HepG2 (cell line): ENCODE measurements at regions not wholly inside any gene's neighbourhood (a gene's known extent, or its start where the extent isn't known, plus 50 kb on each side); places are given as distances from the start of the nearest gene placed in this dataset.

ENCODE experiments used
- ATAC-seq: fragments of 200-7000 bp; cut with Tn5 transposase; 3 replicates; pipeline ENCODE4 v1.9.1; 2020; ENCODE audit warnings: mild to moderate bottlenecking, moderate library complexity
- BruUV-seq: library from RNA; stranded (reverse); fragments of 400-500 nt; replicated peaks from 2 replicates; lab custom pipeline; 2021; lab: Mats Ljungman, UMichigan
- CTCF ChIA-PET: fragments of 300-600 bp; formaldehyde crosslinking; extraction: SDS; loops from one replicate; lab custom pipeline; 2021; ENCODE audit warnings: low total read pairs, inconsistent platforms, low intra/inter-chr PET ratio; lab: Yijun Ruan, JAX
- POLR2A ChIA-PET: fragments of 350-600 bp; sonication (Branson Sonifier 250); formaldehyde crosslinking; loops from one replicate; lab custom pipeline; 2020; ENCODE audit warnings: antibody characterized with exemption, inconsistent platforms; lab: Yijun Ruan, JAX
- DNase-seq: peaks from one replicate; pipeline ENCODE4 v3.0.0-alpha.2; 2015; ENCODE audit warnings: low spot score
- FAIRE-seq: peaks from 3 replicates; lab custom pipeline; 2011; peaks lifted over from hg19 to GRCh38; lab: Jason Lieb, UNC
- H2AFZ ChIP-seq: one replicate; pipeline ENCODE4 v1.6.1; 2011; ENCODE audit warnings: low read length, inconsistent platforms
- H3K27ac ChIP-seq: fragments of 300-600 bp; 3 replicates; pipeline ENCODE4 v1.8.0; 2011; ENCODE audit warnings: mixed run types, mild to moderate bottlenecking, mixed read lengths, low read length, inconsistent platforms; ENCODE audit not compliant: insufficient read depth; ENCODE audit errors: extremely low read length
- H3K27me3 ChIP-seq, 2 experiments: fragments of 200-600 bp in 1 of 2; 2 replicates in 1 of 2; 3 replicates in 1 of 2; pipeline versions ENCODE4 v1.6.0 to v1.8.0; 2011; ENCODE audit warnings: low read length in 2 of 2, mild to moderate bottlenecking in 2 of 2, moderate library complexity in 2 of 2, inconsistent platforms in 1 of 2; ENCODE audit not compliant: insufficient read depth in 2 of 2, control insufficient read depth in 1 of 2
- H3K36me3 ChIP-seq, 2 experiments: fragments of 200-600 bp in 1 of 2; replicated peaks in 1 of 2; 2 replicates in 1 of 2; 3 replicates in 1 of 2; pipeline versions ENCODE4 v1.5.1 to v1.8.0; 2011; ENCODE audit warnings: low read length in 2 of 2, inconsistent platforms in 1 of 2; ENCODE audit not compliant: insufficient read depth in 2 of 2, control insufficient read depth in 1 of 2
- H3K4me1 ChIP-seq: 2 replicates; pipeline ENCODE4 v1.5.1; 2012; ENCODE audit warnings: low read length, inconsistent platforms; ENCODE audit not compliant: insufficient read depth
- H3K4me2 ChIP-seq: 2 replicates; pipeline ENCODE4 v1.6.0; 2011; ENCODE audit warnings: low read depth, low read length, inconsistent platforms
- H3K4me3 ChIP-seq, 3 experiments: fragments of 200-600 bp in 1 of 3; sonication (generic), shearing (Covaris generic) in 1 of 3; replicated peaks in 1 of 3; 2 replicates each; pipeline ENCODE4 v1.5.1; 2011 to 2016; ENCODE audit warnings: low read length in 3 of 3, inconsistent platforms in 2 of 3, low read depth in 2 of 3, mild to moderate bottlenecking in 2 of 3, control low read depth in 1 of 3, mixed read lengths in 1 of 3; ENCODE audit not compliant: insufficient read depth in 1 of 3
- H3K79me2 ChIP-seq: one replicate; pipeline ENCODE4 v1.6.1; 2011; ENCODE audit warnings: low read length, inconsistent platforms; ENCODE audit not compliant: insufficient read depth
- H3K9ac ChIP-seq: 2 replicates; pipeline ENCODE4 v1.6.0; 2011; ENCODE audit warnings: mild to moderate bottlenecking, low read depth, low read length, inconsistent platforms; ENCODE audit not compliant: insufficient read depth
- H3K9me3 ChIP-seq: 2 replicates; pipeline ENCODE4 v1.5.1; 2012; ENCODE audit warnings: mild to moderate bottlenecking, low read length
- H4K20me1 ChIP-seq: 2 replicates; pipeline ENCODE4 v1.6.0; 2011; ENCODE audit warnings: inconsistent platforms, mild to moderate bottlenecking, low read length, moderate library complexity; ENCODE audit not compliant: insufficient read depth
- CSRNP1 ChIP-seq: sonication (generic); formaldehyde crosslinking; IDR thresholded peaks from 2 replicates; pipeline ENCODE4 v1.8.1; 2023; ENCODE audit warnings: mild to moderate bottlenecking, missing genetic modification reagents
- HNRNPUL1 ChIP-seq: fragments of 200-400 bp; formaldehyde crosslinking; IDR thresholded peaks from 2 replicates; pipeline ENCODE4 v1.6.1; 2017; ENCODE audit warnings: low read depth, mild to moderate bottlenecking, low read length, moderate library complexity
- IRX3 ChIP-seq: sonication (generic); formaldehyde crosslinking; IDR thresholded peaks from 2 replicates; pipeline ENCODE4 v1.8.1; 2023; ENCODE audit warnings: mild to moderate bottlenecking, low read depth, missing genetic modification reagents, borderline replicate concordance
- MLLT10 ChIP-seq: sonication (generic); formaldehyde crosslinking; IDR thresholded peaks from 2 replicates; pipeline ENCODE4 v1.4.0; 2020; ENCODE audit warnings: missing genetic modification reagents
- RBFOX2 ChIP-seq: fragments of 200-400 bp; formaldehyde crosslinking; IDR thresholded peaks from 2 replicates; pipeline ENCODE4 v1.6.1; 2017; ENCODE audit warnings: low read depth, mild to moderate bottlenecking, low read length
- RFXANK ChIP-seq: IDR thresholded peaks from 2 replicates; pipeline ENCODE4 v1.6.1; 2016
- SMAD3 ChIP-seq: sonication (generic); formaldehyde crosslinking; IDR thresholded peaks from 2 replicates; pipeline ENCODE4 v1.4.0; 2020; ENCODE audit warnings: missing genetic modification reagents
- STAT5B ChIP-seq: sonication (generic); formaldehyde crosslinking; IDR thresholded peaks from 2 replicates; pipeline ENCODE4 v1.4.0; 2020; ENCODE audit warnings: missing genetic modification reagents
- SUZ12 ChIP-seq: fragments of 150-350 bp; IDR thresholded peaks from 2 replicates; pipeline ENCODE4 v1.6.1; 2014; ENCODE audit warnings: low read depth, low read length
- UBTF ChIP-seq: sonication (generic); formaldehyde crosslinking; IDR thresholded peaks from 2 replicates; pipeline ENCODE4 v1.4.0; 2020; ENCODE audit warnings: mild to moderate bottlenecking, missing genetic modification reagents
- ZFX ChIP-seq: sonication (generic); formaldehyde crosslinking; IDR thresholded peaks from 2 replicates; pipeline ENCODE4 v1.4.0; 2020; ENCODE audit warnings: mild to moderate bottlenecking, low read depth, missing genetic modification reagents, moderate library complexity
- ZNF431 ChIP-seq: sonication (generic); formaldehyde crosslinking; IDR thresholded peaks from 2 replicates; pipeline ENCODE4 v1.9.0; 2022; ENCODE audit warnings: missing genetic modification reagents, low read depth, mild to moderate bottlenecking, borderline replicate concordance
- ZNF629 ChIP-seq: sonication (generic); formaldehyde crosslinking; conservative IDR thresholded peaks from 2 replicates; pipeline ENCODE4 v1.5.0; 2020; ENCODE audit warnings: missing genetic modification reagents
- ZNF670 ChIP-seq: sonication (generic); formaldehyde crosslinking; IDR thresholded peaks from 2 replicates; pipeline ENCODE4 v1.8.0; 2022; ENCODE audit warnings: mild to moderate bottlenecking, missing genetic modification reagents, borderline replicate concordance
- WGBS: methylation state at CpG from one replicate; pipeline ENCODE4 v1.1.6; 2017; ENCODE audit warnings: low lambda C conversion rate; 5-methylcytosine and 5-hydroxymethylcytosine counted together
- in situ Hi-C: cut with HindIII; loops from 2 replicates; pipeline ENCODE4 v1.10.0; 2017; ENCODE audit warnings: low pct_unique_long_range_greater_than_20kb; ENCODE audit not compliant: extremely low pct_ligation_motif_present
- intact Hi-C: fragments of 100-400 bp; cut with micrococcal nuclease; formaldehyde crosslinking; loops from one replicate; pipeline ENCODE4 v1.10.0; 2022; ENCODE audit not compliant: unreplicated experiment
- TF ChIP-seq, protein P1 (sequence below): sonication (generic); formaldehyde crosslinking; IDR thresholded peaks from 2 replicates; pipeline ENCODE4 v1.8.0; 2022; ENCODE audit warnings: mild to moderate bottlenecking, missing genetic modification reagents; ENCODE audit not compliant: insufficient replicate concordance
- TF ChIP-seq, protein P2 (sequence below): IDR thresholded peaks from 2 replicates; pipeline ENCODE4 v1.6.1; 2012; ENCODE audit warnings: low read depth, low read length, improper control_type of control experiment

DNA sequence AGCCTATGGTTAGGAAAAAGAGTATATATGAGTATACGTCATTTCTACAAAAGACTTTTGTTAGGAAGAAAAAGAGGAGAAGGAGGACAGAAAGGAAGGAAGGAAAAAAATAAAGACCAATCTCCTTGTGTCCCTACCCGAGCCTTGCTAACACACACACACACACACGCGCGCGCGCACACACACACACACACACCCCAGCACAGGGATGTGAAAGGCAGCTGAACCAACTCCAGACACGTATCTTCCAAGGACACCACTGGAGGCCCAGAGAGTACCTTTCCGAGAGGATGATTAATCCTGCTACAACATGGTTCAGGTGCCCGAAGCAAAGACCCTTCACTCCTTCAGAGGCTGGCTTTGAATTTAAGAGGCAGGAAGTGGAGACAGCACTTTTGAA, 56.9 kb upstream of the GALNT10 start (continued):
- TF ChIP-seq CSRNP1 (no peak), ZNF629 (no peak), ZNF670 (CRISPR knock-in tag) (no peak), SUZ12 (no peak)

- Histone ChIP-seq H3K9me3 (no peaks in the 10 kb centered on the region), H3K9ac (no peak overlapping the region), H3K36me3 (no peaks in the 10 kb centered on the region), H3K4me2 (no peak overlapping the region), H3K27me3 (peaks cover 0 to 13% of the 10 kb centered on the region in 2 experiments; a peak in 3 of 5 replicates), H4K20me1 (no peaks in the 10 kb centered on the region), H3K27ac (no peak overlapping the region), H3K4me1 (no peaks in the 10 kb centered on the region), H2AFZ (no peak overlapping the region), H3K79me2 (no peaks in the 10 kb centered on the region), H3K4me3 (no peak overlapping the region)
- 23% methylated on average over 2 of the region's 2 CpGs for WGBS
- ChIA-PET CTCF (no interaction called here), POLR2A (no interaction called here)
- in situ Hi-C loops = no loop called here
- BruUV-seq = no TSS peak
- DNase-seq (no peak), FAIRE-seq (no peak), ATAC-seq (no peak)
- intact Hi-C loops = no loop called here
- TF ChIP-seq ZFX (CRISPR knock-in tag) (no peak), RBFOX2 (no peak), STAT5B (CRISPR knock-in tag) (no peak), ZNF431 (CRISPR knock-in tag) (no peak), HNRNPUL1 (no peak), SMAD3 (CRISPR knock-in tag) (no peak), RFXANK (CRISPR knock-in tag) (no peak), IRX3 (CRISPR knock-in tag) (no peak), UBTF (CRISPR knock-in tag) (no peak), MLLT10 (no peak)
- TF ChIP-seq, protein P1, sequence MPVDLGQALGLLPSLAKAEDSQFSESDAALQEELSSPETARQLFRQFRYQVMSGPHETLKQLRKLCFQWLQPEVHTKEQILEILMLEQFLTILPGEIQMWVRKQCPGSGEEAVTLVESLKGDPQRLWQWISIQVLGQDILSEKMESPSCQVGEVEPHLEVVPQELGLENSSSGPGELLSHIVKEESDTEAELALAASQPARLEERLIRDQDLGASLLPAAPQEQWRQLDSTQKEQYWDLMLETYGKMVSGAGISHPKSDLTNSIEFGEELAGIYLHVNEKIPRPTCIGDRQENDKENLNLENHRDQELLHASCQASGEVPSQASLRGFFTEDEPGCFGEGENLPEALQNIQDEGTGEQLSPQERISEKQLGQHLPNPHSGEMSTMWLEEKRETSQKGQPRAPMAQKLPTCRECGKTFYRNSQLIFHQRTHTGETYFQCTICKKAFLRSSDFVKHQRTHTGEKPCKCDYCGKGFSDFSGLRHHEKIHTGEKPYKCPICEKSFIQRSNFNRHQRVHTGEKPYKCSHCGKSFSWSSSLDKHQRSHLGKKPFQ (CRISPR knock-in tag) = no peak
- TF ChIP-seq, protein P2, sequence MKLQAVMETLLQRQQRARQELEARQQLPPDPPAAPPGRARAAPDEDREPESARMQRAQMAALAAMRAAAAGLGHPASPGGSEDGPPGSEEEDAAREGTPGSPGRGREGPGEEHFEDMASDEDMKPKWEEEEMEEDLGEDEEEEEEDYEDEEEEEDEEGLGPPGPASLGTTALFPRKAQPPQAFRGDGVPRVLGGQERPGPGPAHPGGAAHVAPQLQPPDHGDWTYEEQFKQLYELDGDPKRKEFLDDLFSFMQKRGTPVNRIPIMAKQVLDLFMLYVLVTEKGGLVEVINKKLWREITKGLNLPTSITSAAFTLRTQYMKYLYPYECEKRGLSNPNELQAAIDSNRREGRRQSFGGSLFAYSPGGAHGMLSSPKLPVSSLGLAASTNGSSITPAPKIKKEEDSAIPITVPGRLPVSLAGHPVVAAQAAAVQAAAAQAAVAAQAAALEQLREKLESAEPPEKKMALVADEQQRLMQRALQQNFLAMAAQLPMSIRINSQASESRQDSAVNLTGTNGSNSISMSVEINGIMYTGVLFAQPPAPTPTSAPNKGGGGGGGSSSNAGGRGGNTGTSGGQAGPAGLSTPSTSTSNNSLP = no peak
These were observed 56.0 kb upstream of the GALNT10 start for GRCh38 chr5:154134499-154134898.
